Upper lobe of left lung (tissue), 4 donors: ENCODE measurements at regions not wholly inside any gene's neighbourhood (a gene's known extent, or its start where the extent isn't known, plus 50 kb on each side); places are given as distances from the start of the nearest gene placed in this dataset.

Experiments
- CTCF ChIP-seq, 6 experiments: fragments of 450-650 bp in 4 of 6; fragments of 200-600 bp in 2 of 6; sonication (generic) in 2 of 6; IDR thresholded peaks; one replicate each; pipeline ENCODE4 v1.5.1; 2016 to 2019; ENCODE audit warnings: antibody characterized with exemption in 6 of 6
- EP300 ChIP-seq, 4 donors: sonication (generic); formaldehyde crosslinking; IDR thresholded peaks; one replicate each; pipeline ENCODE4 v1.5.1; 2017; ENCODE audit warnings: antibody characterized with exemption in 4 of 4, control low read depth in 2 of 4
- POLR2A ChIP-seq, 4 donors: fragments of 450-650 bp; IDR thresholded peaks; one replicate each; pipeline ENCODE4 v1.5.1; 2016 to 2017; ENCODE audit warnings: antibody characterized with exemption in 4 of 4, mild to moderate bottlenecking in 2 of 4
- POLR2AphosphoS5 ChIP-seq, 2 donors: sonication (generic); formaldehyde crosslinking; IDR thresholded peaks; one replicate each; pipeline ENCODE4 v1.5.1; 2017; ENCODE audit warnings: antibody characterized with exemption in 2 of 2

GRCh38 chr4:96139251-96139929 is 299.5 kb downstream of the PDHA2 start:
- TF ChIP-seq CTCF (IDR thresholded peaks at IDR 0.05): no peak
- no peak for TF ChIP-seq POLR2AphosphoS5 (IDR thresholded peaks at IDR 0.05)
- TF ChIP-seq POLR2A (IDR thresholded peaks at IDR 0.05): no peak
- TF ChIP-seq EP300 (IDR thresholded peaks at IDR 0.05): no peak
